NB4 (cell line): ENCODE measurements at regions not wholly inside any gene's neighbourhood (a gene's known extent, or its start where the extent isn't known, plus 50 kb on each side); places are given as distances from the start of the nearest gene placed in this dataset.

Experiments used
- CTCF ChIP-seq: IDR thresholded peaks from one replicate; pipeline ENCODE4 v1.5.1; 2012; ENCODE audit warnings: low read depth, low read length
- POLR2A ChIP-seq: IDR thresholded peaks from 2 replicates; pipeline ENCODE4 v1.6.1; 2011; ENCODE audit warnings: mild to moderate bottlenecking; ENCODE audit not compliant: insufficient read length; ENCODE audit errors: extremely low read depth

DNA sequence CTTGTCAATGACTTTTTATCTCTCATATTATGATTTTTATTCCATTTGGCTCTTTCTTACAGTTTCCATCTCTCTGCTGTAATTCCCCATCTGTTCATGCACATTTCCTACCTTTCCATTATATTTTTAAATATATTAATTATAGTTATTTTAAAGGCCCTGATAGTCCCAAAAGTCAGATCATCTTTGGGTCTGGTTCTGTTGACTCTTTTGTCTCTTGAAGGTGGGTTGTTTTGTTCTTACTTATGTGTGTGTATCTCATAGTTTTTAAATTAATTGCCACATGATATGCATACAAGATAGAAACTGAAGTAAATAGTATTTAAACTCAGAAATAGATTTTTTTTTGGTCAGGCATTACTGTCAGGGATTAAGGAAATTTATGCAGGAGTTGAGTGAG, 178.0 kb upstream of the AJAP1 start:
- TF ChIP-seq CTCF (no peak), POLR2A (no peak)
